Stomach (tissue), 8 donors: ENCODE measurements at regions not wholly inside any gene's neighbourhood (a gene's known extent, or its start where the extent isn't known, plus 50 kb on each side); places are given as distances from the start of the nearest gene placed in this dataset.
A peak's percentile ranks its signal among the peaks of the same experiment; 100 is the strongest.

Source experiments
- DNase-seq, 2 donors: peaks; one replicate each; pipeline versions ENCODE4 v3.0.0 to v3.0.0-alpha.2; 2013 to 2019
- H3K27ac ChIP-seq, 5 donors: fragments of 200-600 bp in 4 of 5; sonication (generic) in 4 of 5; one replicate each; pipeline ENCODE4 v1.5.1; 2013 to 2019; ENCODE audit warnings: mild to moderate bottlenecking in 1 of 5, moderate library complexity in 1 of 5
- H3K27me3 ChIP-seq, 3 donors: fragments of 200-600 bp; sonication (generic); one replicate each; pipeline ENCODE4 v1.5.1; 2017 to 2019; ENCODE audit warnings: mixed run types in 1 of 3
- H3K36me3 ChIP-seq, 4 donors: fragments of 200-600 bp; sonication (generic); 1 replicate in 3 of 4; 2 replicates in 1 of 4; pipeline ENCODE4 v1.5.1; 2016 to 2019
- H3K4me1 ChIP-seq, 4 donors: fragments of 200-600 bp; sonication (generic); one replicate each; pipeline ENCODE4 v1.5.1; 2016 to 2019
- H3K4me3 ChIP-seq, 4 donors: fragments of 200-600 bp; sonication (generic) in 3 of 4; one replicate each; pipeline ENCODE4 v1.5.1; 2016 to 2019; ENCODE audit warnings: mild to moderate bottlenecking in 1 of 4
- H3K9me3 ChIP-seq, 4 donors: fragments of 200-600 bp; sonication (generic); one replicate each; pipeline ENCODE4 v1.5.1; 2016 to 2019
- EP300 ChIP-seq: sonication (generic); formaldehyde crosslinking; IDR thresholded peaks from one replicate; pipeline ENCODE4 v1.6.1; 2017; ENCODE audit warnings: antibody characterized with exemption
- POLR2A ChIP-seq, 4 donors: fragments of 450-650 bp; IDR thresholded peaks; one replicate each; pipeline ENCODE4 v1.6.1; 2016; ENCODE audit warnings: antibody characterized with exemption in 4 of 4, control low read depth in 2 of 4, mild to moderate bottlenecking in 1 of 4, moderate library complexity in 1 of 4
- POLR2AphosphoS5 ChIP-seq, 3 donors: sonication (generic); formaldehyde crosslinking; IDR thresholded peaks; one replicate each; pipeline ENCODE4 v1.6.1; 2016; ENCODE audit warnings: antibody characterized with exemption in 3 of 3
- WGBS, 5 donors: extraction: QIAGEN DNeasy Blood & Tissue Kit in 3 of 5; methylation state at CpG; one replicate each; pipeline versions ENCODE4 v1.1.5 to v1.1.7; 2013 to 2018; 5-methylcytosine and 5-hydroxymethylcytosine counted together
- intact Hi-C: fragments of 100-400 bp; cut with DNase I; formaldehyde crosslinking; loops from one replicate; pipeline ENCODE4 v1.15.1; 2023; ENCODE audit warnings: low total_unique reads
- TF ChIP-seq, protein P1 (sequence below), 7 experiments: fragments of 450-650 bp in 4 of 7; fragments of 200-600 bp in 3 of 7; sonication (generic) in 3 of 7; IDR thresholded peaks; one replicate each; pipeline ENCODE4 v1.5.1; 2016 to 2019; ENCODE audit warnings: antibody characterized with exemption in 7 of 7, control low read depth in 2 of 7, mild to moderate bottlenecking in 1 of 7
- donor health status: healthy with polysubstance abuse.
- donor health status: Bipolar disorder and iron deficiency.
- donor health status: healthy.

DNA sequence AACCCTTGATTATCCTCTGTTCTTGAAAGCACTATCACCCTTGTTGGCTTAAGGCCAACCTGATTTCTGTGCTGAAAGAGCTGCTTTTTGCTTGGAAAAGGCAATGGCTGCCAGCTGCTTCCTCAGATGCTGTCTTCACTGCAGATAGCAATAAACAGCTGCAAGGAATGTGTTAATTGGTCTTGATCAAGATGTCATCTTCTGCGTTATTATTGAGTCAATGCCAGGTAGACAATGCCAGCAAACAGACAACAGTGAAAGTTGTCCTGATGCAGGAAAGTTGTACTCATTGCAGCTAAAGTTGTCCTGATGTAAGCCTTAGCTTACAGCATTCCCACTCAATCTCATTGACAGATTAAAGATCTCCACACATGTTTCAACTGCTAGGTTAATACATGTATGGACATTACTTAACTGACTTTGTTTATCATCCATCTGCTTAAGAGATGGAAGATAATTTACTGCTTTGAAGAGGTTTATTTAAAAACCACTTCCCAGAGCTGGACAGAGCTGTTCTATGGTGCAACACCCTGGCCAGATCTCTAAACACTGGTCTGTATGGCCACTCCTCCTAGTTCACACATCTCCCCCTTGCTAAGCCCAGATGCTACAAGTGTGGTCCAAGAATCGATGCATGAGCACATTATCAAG lies 251.0 kb upstream of the MCTP2 start:
- peak; percentile 46 to 54 (median 47) for TF ChIP-seq POLR2AphosphoS5 (IDR thresholded peaks at IDR 0.05)
- no peak for TF ChIP-seq POLR2A (IDR thresholded peaks at IDR 0.05)
- Histone ChIP-seq H3K4me3 (no peak overlapping the region), H3K4me1 (peaks cover 0 to 25% (median 9%) of the 10 kb centered on the region in 4 donors), H3K27ac (peak overlapping the region in 1 of 5 donors; percentile 26), H3K27me3 (peaks cover 0 to 6% (median 0%) of the 10 kb centered on the region in 3 donors), H3K9me3 (no peaks in the 10 kb centered on the region), H3K36me3 (no peaks in the 10 kb centered on the region)
- intact Hi-C loops: no loop called here
- 34 to 55% (median 47%) methylated on average over 2 of the region's 2 CpGs for WGBS, 5 donors
- DNase-seq: peak in 1 of 2 donors; percentile 65

DNA sequence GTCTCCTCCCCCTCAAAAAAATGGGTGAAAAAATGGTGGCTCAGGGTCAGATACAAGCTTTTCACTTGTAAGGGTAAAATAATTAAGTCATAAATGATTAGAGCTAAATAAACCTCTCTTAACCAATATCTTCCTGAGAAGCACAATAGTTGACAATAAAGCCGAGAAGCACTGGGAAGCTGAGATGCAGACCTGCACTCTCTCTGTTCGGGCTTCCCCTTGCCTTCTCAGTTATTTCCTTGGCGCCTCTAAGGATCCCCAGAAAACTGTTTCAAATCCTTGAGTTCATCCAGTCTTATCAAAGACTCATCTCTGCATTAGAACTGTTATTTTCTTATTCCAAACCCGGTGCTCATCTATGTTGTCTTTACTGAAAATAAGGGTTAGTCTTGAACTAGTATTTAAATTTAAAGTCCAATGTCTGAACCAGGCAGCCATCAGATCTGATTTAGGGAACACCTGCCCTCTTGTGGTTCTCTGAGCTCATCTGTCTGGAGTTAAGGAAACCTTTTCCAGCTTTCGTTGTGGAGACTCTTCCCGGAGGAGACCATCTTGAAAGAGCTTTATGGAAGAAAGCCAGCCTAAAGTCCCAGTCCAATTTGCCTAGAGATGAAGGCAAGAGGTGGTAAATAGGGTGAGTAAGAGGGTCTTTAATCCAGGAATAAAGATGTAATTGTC lies 256.4 kb upstream of the MCTP2 start:
- intact Hi-C loops: no loop called here

DNA sequence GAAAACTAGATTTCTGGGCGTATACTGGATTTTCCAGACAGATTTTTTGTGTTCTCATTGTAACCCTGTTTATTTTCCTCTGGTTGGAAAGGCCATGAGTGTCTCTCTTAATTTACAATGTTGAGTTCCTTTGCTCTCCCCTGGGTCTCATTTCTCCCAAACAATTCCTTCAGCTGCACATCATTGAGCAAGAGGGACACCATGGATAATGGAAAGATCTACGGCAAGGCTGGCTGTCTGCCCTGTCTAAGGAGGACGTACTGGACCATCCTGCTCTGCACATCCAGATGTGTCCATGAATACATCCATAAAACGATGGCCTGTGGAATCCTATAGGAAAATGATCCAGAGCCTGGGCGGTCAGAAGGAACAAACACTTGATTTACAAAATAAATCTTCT lies 258.1 kb upstream of the MCTP2 start:
- TF ChIP-seq EP300 (no peak), POLR2A (IDR thresholded peaks at IDR 0.05) (no peak), POLR2AphosphoS5 (IDR thresholded peaks at IDR 0.05) (no peak)
- TF ChIP-seq, protein P1, sequence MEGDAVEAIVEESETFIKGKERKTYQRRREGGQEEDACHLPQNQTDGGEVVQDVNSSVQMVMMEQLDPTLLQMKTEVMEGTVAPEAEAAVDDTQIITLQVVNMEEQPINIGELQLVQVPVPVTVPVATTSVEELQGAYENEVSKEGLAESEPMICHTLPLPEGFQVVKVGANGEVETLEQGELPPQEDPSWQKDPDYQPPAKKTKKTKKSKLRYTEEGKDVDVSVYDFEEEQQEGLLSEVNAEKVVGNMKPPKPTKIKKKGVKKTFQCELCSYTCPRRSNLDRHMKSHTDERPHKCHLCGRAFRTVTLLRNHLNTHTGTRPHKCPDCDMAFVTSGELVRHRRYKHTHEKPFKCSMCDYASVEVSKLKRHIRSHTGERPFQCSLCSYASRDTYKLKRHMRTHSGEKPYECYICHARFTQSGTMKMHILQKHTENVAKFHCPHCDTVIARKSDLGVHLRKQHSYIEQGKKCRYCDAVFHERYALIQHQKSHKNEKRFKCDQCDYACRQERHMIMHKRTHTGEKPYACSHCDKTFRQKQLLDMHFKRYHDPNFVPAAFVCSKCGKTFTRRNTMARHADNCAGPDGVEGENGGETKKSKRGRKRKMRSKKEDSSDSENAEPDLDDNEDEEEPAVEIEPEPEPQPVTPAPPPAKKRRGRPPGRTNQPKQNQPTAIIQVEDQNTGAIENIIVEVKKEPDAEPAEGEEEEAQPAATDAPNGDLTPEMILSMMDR (IDR thresholded peaks at IDR 0.05): no peak
- no peak overlapping the region for H3K27ac ChIP-seq
- 59 to 74% (median 67%) methylated on average over 5 of the region's 5 CpGs for WGBS, 5 donors
- H3K4me3 ChIP-seq: no peak overlapping the region
- H3K9me3 ChIP-seq: no peaks in the 10 kb centered on the region
- no peaks in the 10 kb centered on the region for H3K4me1 ChIP-seq
- peak in 1 of 2 donors; percentile 51 for DNase-seq
- no peaks in the 10 kb centered on the region for H3K27me3 ChIP-seq
- intact Hi-C loops: no loop called here
- no peaks in the 10 kb centered on the region for H3K36me3 ChIP-seq

More for the DNA sequence above, 256.4 kb upstream of the MCTP2 start:
- no peak overlapping the region for H3K4me3 ChIP-seq
- no peak overlapping the region for H3K27ac ChIP-seq
- peaks cover 0 to 3% (median 1%) of the 10 kb centered on the region in 4 donors for H3K4me1 ChIP-seq
- H3K9me3 ChIP-seq: no peaks in the 10 kb centered on the region
- no peak for TF ChIP-seq EP300
- no peak for TF ChIP-seq POLR2AphosphoS5 (IDR thresholded peaks at IDR 0.05)
- no peak for TF ChIP-seq POLR2A (IDR thresholded peaks at IDR 0.05)
- TF ChIP-seq, protein P1 (IDR thresholded peaks at IDR 0.05): peak in 3 of 7 experiments; percentile 18 to 28 (median 25)
- DNase-seq: peak in 1 of 2 donors; percentile 71
- H3K27me3 ChIP-seq: peaks cover 0 to 6% (median 0%) of the 10 kb centered on the region in 3 donors
- WGBS, 5 donors: 51 to 56% (median 54%) methylated on average over 6 of the region's 6 CpGs
- H3K36me3 ChIP-seq: no peaks in the 10 kb centered on the region

DNA sequence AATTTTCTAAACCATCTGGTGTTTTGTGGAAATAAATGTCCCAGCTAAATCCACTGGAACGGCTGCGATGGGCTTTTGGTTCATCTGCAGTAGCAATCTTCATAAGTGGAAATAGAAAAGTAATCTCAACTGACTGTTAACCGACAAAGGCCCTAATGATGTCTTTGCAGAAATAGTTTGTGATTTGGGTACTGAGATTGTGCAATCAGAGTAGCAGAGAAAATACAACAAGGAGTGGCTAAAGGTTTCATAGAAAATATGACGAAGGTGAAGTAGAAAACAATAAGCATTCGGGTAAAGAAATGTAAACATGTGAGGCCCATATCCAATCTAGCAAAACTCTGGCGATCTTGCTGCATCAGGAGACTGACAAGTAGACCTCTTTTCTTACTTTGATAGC lies 262.6 kb upstream of the MCTP2 start:
- 60 to 72% (median 69%) methylated on average over 6 of the region's 6 CpGs for WGBS, 5 donors
- TF ChIP-seq EP300 (no peak), POLR2A (IDR thresholded peaks at IDR 0.05) (no peak), POLR2AphosphoS5 (IDR thresholded peaks at IDR 0.05) (no peak)
- TF ChIP-seq, protein P1 (IDR thresholded peaks at IDR 0.05): no peak
- Histone ChIP-seq H3K27ac (no peak overlapping the region), H3K4me3 (no peak overlapping the region), H3K27me3 (no peaks in the 10 kb centered on the region), H3K4me1 (no peaks in the 10 kb centered on the region), H3K9me3 (no peaks in the 10 kb centered on the region), H3K36me3 (no peaks in the 10 kb centered on the region)
- no peak for DNase-seq
- intact Hi-C loops: no loop called here
